Neural crest cell (in vitro differentiated cells): ENCODE measurements at regions not wholly inside any gene's neighbourhood (a gene's known extent, or its start where the extent isn't known, plus 50 kb on each side); places are given as distances from the start of the nearest gene placed in this dataset.

ENCODE experiments used
- DNase-seq: peaks from one replicate; pipeline ENCODE4 v3.0.0; 2021; ENCODE audit warnings: low read depth, mixed read lengths, low spot score
- H3K27ac Mint-ChIP-seq: one replicate; pipeline ENCODE4 v1.8.0; 2021; ENCODE audit warnings: mild to moderate bottlenecking, mixed read lengths; ENCODE audit not compliant: unreplicated experiment
- H3K27me3 Mint-ChIP-seq: 2 replicates; pipeline ENCODE4 v1.8.0; 2021; ENCODE audit warnings: low read depth, mild to moderate bottlenecking, mixed read lengths
- H3K36me3 Mint-ChIP-seq: 2 replicates; pipeline ENCODE4 v1.8.0; 2021; ENCODE audit warnings: low read depth, mild to moderate bottlenecking, mixed read lengths
- H3K4me1 Mint-ChIP-seq: 2 replicates; pipeline ENCODE4 v1.8.0; 2021; ENCODE audit warnings: mixed read lengths
- H3K4me3 Mint-ChIP-seq: one replicate; pipeline ENCODE4 v1.8.0; 2021; ENCODE audit warnings: mild to moderate bottlenecking, mixed read lengths
- H3K9me3 Mint-ChIP-seq: 2 replicates; pipeline ENCODE4 v1.8.0; 2021; ENCODE audit warnings: mixed read lengths
- TF ChIP-seq, protein P1 (sequence below): fragments of 200-600 bp; sonication (generic); conservative IDR thresholded peaks from 2 replicates; pipeline ENCODE4 v1.5.0; 2021; ENCODE audit warnings: antibody characterized with exemption, mild to moderate bottlenecking

DNA sequence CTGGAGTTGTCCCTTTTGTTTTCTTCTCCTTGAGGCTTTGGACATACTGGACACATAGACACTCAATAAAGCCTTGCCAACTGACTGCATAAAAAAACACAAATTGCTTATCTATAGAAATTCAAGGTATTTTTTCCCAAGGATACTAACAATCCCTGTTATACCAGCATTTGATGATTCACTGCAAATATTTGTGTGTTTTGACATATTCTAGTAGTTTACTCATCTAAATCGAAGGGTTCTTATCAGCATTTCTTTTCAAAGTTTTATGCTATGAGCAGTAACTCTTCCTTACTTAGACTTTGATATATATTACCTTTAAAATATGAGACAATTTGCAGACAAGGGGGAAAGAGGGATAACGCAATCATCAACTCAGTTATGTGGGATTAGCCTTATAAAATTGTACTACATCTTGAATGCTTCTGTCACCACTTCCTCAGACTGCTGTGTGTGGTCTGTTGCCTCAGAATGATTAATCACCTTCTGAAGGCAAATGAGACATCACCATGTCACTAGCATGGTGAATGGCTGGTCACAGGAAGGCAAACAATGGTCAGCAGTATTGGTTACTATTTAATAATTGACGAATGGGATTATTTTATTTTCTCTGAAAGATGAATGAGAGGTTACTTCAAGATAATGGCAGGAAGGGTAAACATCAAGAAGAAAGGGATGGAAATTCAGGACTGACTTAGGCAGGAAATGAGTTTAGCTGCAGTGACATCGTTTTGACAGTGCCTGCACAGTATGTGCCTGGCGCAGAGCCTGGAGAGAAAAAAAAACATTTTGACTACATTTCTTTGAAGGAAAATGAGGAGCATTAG lies 544.3 kb upstream of the CNKSR2 start:
- Mint-ChIP-seq H3K4me1 (peaks cover 7% of the 10 kb centered on the region), H3K27me3 (no peaks in the 10 kb centered on the region), H3K4me3 (no peak overlapping the region), H3K27ac (no peak overlapping the region), H3K9me3 (no peaks in the 10 kb centered on the region), H3K36me3 (no peaks in the 10 kb centered on the region)
- DNase-seq, result no peak
- TF ChIP-seq, protein P1, sequence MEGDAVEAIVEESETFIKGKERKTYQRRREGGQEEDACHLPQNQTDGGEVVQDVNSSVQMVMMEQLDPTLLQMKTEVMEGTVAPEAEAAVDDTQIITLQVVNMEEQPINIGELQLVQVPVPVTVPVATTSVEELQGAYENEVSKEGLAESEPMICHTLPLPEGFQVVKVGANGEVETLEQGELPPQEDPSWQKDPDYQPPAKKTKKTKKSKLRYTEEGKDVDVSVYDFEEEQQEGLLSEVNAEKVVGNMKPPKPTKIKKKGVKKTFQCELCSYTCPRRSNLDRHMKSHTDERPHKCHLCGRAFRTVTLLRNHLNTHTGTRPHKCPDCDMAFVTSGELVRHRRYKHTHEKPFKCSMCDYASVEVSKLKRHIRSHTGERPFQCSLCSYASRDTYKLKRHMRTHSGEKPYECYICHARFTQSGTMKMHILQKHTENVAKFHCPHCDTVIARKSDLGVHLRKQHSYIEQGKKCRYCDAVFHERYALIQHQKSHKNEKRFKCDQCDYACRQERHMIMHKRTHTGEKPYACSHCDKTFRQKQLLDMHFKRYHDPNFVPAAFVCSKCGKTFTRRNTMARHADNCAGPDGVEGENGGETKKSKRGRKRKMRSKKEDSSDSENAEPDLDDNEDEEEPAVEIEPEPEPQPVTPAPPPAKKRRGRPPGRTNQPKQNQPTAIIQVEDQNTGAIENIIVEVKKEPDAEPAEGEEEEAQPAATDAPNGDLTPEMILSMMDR, result no peak

DNA sequence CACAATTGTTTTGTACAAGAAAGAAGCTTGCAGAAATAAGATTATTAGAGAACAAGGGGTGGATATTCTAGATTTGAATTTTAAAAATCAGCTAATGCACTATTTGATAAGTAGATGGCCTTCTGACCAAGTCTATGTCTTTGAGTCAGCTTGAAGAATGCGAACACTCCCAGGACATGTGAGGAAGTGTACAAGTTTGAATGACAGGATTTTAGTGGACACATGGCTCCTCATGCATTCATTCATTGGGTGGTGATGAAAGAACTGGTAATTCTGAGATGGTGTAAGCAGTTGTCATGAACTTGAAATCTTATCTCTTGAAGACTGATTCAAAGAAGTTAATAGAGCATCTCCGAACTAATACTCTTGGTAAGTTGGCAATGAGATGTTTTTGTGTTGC lies 548.2 kb upstream of the CNKSR2 start:
- Mint-ChIP-seq H3K4me3 (no peak overlapping the region), H3K4me1 (peaks cover 7% of the 10 kb centered on the region), H3K27me3 (no peaks in the 10 kb centered on the region), H3K27ac (no peak overlapping the region), H3K9me3 (no peaks in the 10 kb centered on the region), H3K36me3 (no peaks in the 10 kb centered on the region)
- TF ChIP-seq, protein P1, result no peak
- no peak for DNase-seq

- H3K27me3 Mint-ChIP-seq, result no peaks in the 10 kb centered on the region
- H3K4me3 Mint-ChIP-seq, result no peak overlapping the region
- peaks cover 3% of the 10 kb centered on the region for H3K36me3 Mint-ChIP-seq
- no peak overlapping the region for H3K27ac Mint-ChIP-seq
- no peaks in the 10 kb centered on the region for H3K4me1 Mint-ChIP-seq
- H3K9me3 Mint-ChIP-seq, result peaks cover 7% of the 10 kb centered on the region
- no peak for DNase-seq
- TF ChIP-seq, protein P1, result no peak
Observed at GRCh38 chrX:20803971-20804370, 537.3 kb upstream of the RPS6KA3 start.

GRCh38 chrX:20802036-20802435 lies 535.3 kb upstream of the RPS6KA3 start:
- H3K27me3 Mint-ChIP-seq, result no peaks in the 10 kb centered on the region
- no peaks in the 10 kb centered on the region for H3K4me1 Mint-ChIP-seq
- H3K4me3 Mint-ChIP-seq, result no peak overlapping the region
- H3K36me3 Mint-ChIP-seq, result peaks cover 3% of the 10 kb centered on the region
- H3K27ac Mint-ChIP-seq, result no peak overlapping the region
- H3K9me3 Mint-ChIP-seq, result peaks cover 7% of the 10 kb centered on the region
- DNase-seq, result no peak
- TF ChIP-seq, protein P1, result no peak

DNA sequence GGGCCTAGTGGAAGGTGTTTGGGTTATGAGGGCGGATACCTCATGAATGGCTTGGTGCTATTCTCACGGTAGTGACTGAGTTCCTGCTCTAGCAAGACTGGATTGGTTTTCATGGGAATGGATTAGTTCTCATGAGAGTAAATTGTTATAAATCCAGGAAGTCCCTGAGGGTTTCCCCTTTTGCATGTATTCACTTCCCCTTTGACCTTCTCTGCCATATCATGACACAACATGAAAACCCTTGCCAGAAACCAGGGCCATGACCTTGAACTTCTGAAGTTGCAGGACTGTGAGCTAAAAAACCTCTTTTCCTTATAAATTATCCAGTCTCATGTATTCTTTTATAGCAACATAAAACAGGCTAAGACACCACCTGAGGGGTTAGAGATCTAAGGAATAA lies 529.7 kb upstream of the RPS6KA3 start:
- Mint-ChIP-seq H3K27ac (no peak overlapping the region), H3K9me3 (peaks cover 6% of the 10 kb centered on the region), H3K27me3 (no peaks in the 10 kb centered on the region), H3K36me3 (peaks cover 3% of the 10 kb centered on the region), H3K4me1 (no peaks in the 10 kb centered on the region), H3K4me3 (no peak overlapping the region)
- TF ChIP-seq, protein P1, result no peak
- DNase-seq, result no peak
